ENCODE measurements at regions not wholly inside any gene's neighbourhood (a gene's known extent, or its start where the extent isn't known, plus 50 kb on each side); places are given as distances from the start of the nearest gene placed in this dataset.

GRCh38 chr9:7970681-7971330 is 171.2 kb upstream of the DMAC1 start:
- Histone ChIP-seq H3K27ac (ENCODE audit: low read depth in 1 of 2, low read length in 2 of 2) (no peak overlapping the region), H3K9me3 (ENCODE audit: control insufficient read depth in 4 of 4, low read length in 3 of 4) (no peaks in the 10 kb centered on the region), H3K4me3 (ENCODE audit: low read depth in 1 of 3, low read length in 3 of 3) (no peak overlapping the region), H3K27me3 (ENCODE audit: control insufficient read depth in 4 of 4, insufficient read depth in 4 of 4, low read length in 3 of 4) (no peaks in the 10 kb centered on the region), H3K36me3 (ENCODE audit: control insufficient read depth in 4 of 4, insufficient read depth in 3 of 4, low read depth in 1 of 4, low read length in 3 of 4) (no peaks in the 10 kb centered on the region), H3K9ac (ENCODE audit: low read depth in 1 of 2, low read length in 2 of 2) (no peak overlapping the region), H3K4me1 (ENCODE audit: control insufficient read depth in 4 of 4, insufficient read depth in 4 of 4, low read length in 3 of 4) (no peaks in the 10 kb centered on the region)
- no peak for DNase-seq (ENCODE audit: low spot score)
- 61% methylated on average over 4 of the region's 4 CpGs for WGBS
- TF ChIP-seq, protein P1, sequence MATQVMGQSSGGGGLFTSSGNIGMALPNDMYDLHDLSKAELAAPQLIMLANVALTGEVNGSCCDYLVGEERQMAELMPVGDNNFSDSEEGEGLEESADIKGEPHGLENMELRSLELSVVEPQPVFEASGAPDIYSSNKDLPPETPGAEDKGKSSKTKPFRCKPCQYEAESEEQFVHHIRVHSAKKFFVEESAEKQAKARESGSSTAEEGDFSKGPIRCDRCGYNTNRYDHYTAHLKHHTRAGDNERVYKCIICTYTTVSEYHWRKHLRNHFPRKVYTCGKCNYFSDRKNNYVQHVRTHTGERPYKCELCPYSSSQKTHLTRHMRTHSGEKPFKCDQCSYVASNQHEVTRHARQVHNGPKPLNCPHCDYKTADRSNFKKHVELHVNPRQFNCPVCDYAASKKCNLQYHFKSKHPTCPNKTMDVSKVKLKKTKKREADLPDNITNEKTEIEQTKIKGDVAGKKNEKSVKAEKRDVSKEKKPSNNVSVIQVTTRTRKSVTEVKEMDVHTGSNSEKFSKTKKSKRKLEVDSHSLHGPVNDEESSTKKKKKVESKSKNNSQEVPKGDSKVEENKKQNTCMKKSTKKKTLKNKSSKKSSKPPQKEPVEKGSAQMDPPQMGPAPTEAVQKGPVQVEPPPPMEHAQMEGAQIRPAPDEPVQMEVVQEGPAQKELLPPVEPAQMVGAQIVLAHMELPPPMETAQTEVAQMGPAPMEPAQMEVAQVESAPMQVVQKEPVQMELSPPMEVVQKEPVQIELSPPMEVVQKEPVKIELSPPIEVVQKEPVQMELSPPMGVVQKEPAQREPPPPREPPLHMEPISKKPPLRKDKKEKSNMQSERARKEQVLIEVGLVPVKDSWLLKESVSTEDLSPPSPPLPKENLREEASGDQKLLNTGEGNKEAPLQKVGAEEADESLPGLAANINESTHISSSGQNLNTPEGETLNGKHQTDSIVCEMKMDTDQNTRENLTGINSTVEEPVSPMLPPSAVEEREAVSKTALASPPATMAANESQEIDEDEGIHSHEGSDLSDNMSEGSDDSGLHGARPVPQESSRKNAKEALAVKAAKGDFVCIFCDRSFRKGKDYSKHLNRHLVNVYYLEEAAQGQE (IDR thresholded peaks at IDR 0.05): no peak
- no peak for TF ChIP-seq FOXA1 (IDR thresholded peaks at IDR 0.05)
- TF ChIP-seq SP1 (IDR thresholded peaks at IDR 0.05): no peak
- TF ChIP-seq FOXA2 (IDR thresholded peaks at IDR 0.05): no peak

DNA sequence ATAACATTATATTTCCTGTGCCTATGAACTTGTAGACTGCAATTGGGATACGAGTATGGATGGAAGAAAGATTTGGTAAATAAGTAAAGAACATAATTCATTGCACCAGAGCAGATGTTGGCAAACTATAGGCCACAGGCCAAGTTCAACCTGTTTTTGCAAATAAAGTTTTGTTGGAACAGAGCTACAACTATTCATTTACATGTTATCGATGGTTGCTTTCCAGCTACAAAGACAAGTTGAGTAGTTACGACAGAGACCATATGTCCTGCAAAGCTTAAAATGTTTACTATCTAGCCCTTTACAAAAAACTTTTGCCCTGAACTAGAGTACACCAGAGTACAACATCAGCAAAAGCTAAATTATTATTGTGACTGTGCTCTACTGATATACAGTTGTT is 169.1 kb upstream of the DMAC1 start:
- H3K27me3 ChIP-seq (ENCODE audit: control insufficient read depth in 4 of 4, insufficient read depth in 4 of 4, low read length in 3 of 4): no peaks in the 10 kb centered on the region
- no peak overlapping the region for H3K9ac ChIP-seq (ENCODE audit: low read depth in 1 of 2, low read length in 2 of 2)
- 72% methylated on average over 3 of the region's 3 CpGs for WGBS

More for the DNA sequence above, 169.1 kb upstream of the DMAC1 start:
- H3K36me3 ChIP-seq (ENCODE audit: control insufficient read depth in 4 of 4, insufficient read depth in 3 of 4, low read depth in 1 of 4, low read length in 3 of 4): no peaks in the 10 kb centered on the region
- no peaks in the 10 kb centered on the region for H3K9me3 ChIP-seq (ENCODE audit: control insufficient read depth in 4 of 4, low read length in 3 of 4)
- no peaks in the 10 kb centered on the region for H3K4me1 ChIP-seq (ENCODE audit: control insufficient read depth in 4 of 4, insufficient read depth in 4 of 4, low read length in 3 of 4)
- no peak overlapping the region for H3K27ac ChIP-seq (ENCODE audit: low read depth in 1 of 2, low read length in 2 of 2)
- no peak for DNase-seq (ENCODE audit: low spot score)
- TF ChIP-seq FOXA1 (IDR thresholded peaks at IDR 0.05) (no peak), RAD21 (IDR thresholded peaks at IDR 0.05) (no peak), HNF4A (conservative IDR thresholded peaks at IDR 0.05) (no peak), TAF1 (conservative IDR thresholded peaks at IDR 0.05) (no peak), EGR1 (IDR thresholded peaks at IDR 0.05; ENCODE audit: low read depth in 2 of 2) (no peak), NR2F2 (IDR thresholded peaks at IDR 0.05) (no peak), ATF3 (IDR thresholded peaks at IDR 0.05) (no peak), SP1 (IDR thresholded peaks at IDR 0.05) (no peak), FOXA2 (IDR thresholded peaks at IDR 0.05) (no peak), RXRA (IDR thresholded peaks at IDR 0.05) (no peak), JUND (IDR thresholded peaks at IDR 0.05) (no peak), ZBTB33 (IDR thresholded peaks at IDR 0.05) (no peak), YY1 (IDR thresholded peaks at IDR 0.05) (no peak), GABPA (IDR thresholded peaks at IDR 0.05 in 1 of 2, conservative IDR thresholded peaks at IDR 0.05 in 1 of 2) (no peak)
- TF ChIP-seq, protein P2, sequence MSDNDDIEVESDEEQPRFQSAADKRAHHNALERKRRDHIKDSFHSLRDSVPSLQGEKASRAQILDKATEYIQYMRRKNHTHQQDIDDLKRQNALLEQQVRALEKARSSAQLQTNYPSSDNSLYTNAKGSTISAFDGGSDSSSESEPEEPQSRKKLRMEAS (IDR thresholded peaks at IDR 0.05): no peak
- TF ChIP-seq, protein P3, sequence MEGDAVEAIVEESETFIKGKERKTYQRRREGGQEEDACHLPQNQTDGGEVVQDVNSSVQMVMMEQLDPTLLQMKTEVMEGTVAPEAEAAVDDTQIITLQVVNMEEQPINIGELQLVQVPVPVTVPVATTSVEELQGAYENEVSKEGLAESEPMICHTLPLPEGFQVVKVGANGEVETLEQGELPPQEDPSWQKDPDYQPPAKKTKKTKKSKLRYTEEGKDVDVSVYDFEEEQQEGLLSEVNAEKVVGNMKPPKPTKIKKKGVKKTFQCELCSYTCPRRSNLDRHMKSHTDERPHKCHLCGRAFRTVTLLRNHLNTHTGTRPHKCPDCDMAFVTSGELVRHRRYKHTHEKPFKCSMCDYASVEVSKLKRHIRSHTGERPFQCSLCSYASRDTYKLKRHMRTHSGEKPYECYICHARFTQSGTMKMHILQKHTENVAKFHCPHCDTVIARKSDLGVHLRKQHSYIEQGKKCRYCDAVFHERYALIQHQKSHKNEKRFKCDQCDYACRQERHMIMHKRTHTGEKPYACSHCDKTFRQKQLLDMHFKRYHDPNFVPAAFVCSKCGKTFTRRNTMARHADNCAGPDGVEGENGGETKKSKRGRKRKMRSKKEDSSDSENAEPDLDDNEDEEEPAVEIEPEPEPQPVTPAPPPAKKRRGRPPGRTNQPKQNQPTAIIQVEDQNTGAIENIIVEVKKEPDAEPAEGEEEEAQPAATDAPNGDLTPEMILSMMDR (IDR thresholded peaks at IDR 0.05; ENCODE audit: low read depth, low read length, missing input control): no peak
- TF ChIP-seq, protein P1 (IDR thresholded peaks at IDR 0.05): no peak
- H3K4me3 ChIP-seq (ENCODE audit: low read depth in 1 of 3, low read length in 3 of 3): no peak overlapping the region
